A673 (cell line): ENCODE measurements at regions not wholly inside any gene's neighbourhood (a gene's known extent, or its start where the extent isn't known, plus 50 kb on each side); places are given as distances from the start of the nearest gene placed in this dataset.
"Not testable (repeated sequence)": the region's sequence is repeated elsewhere in the genome, so short reads cannot be mapped to it uniquely, and the experiment has no call there.

Experiments used
- CTCF ChIP-seq: fragments of 300-800, 200-600 bp; sonication (generic); conservative IDR thresholded peaks from 2 replicates; pipeline ENCODE4 v1.5.1; 2017; ENCODE audit warnings: low read depth, mild to moderate bottlenecking, antibody characterized with exemption, low read length, moderate library complexity, mixed read lengths
- EZH2 ChIP-seq: fragments of 200-600 bp; sonication (generic); IDR thresholded peaks from 2 replicates; pipeline ENCODE4 v1.6.1; 2017; ENCODE audit warnings: borderline replicate concordance, low read depth, mild to moderate bottlenecking, mixed read lengths, antibody characterized with exemption, low read length; ENCODE audit not compliant: poor library complexity, severe bottlenecking

GRCh38 chr11:135011313-135011712, 599.3 kb upstream of the B3GAT1 start:
- not testable (repeated sequence) for TF ChIP-seq CTCF, EZH2
